Lower leg skin (tissue), 3 donors: ENCODE measurements at regions not wholly inside any gene's neighbourhood (a gene's known extent, or its start where the extent isn't known, plus 50 kb on each side); places are given as distances from the start of the nearest gene placed in this dataset.

ENCODE experiments used
- POLR2A ChIP-seq, 2 donors: fragments of 450-650 bp; IDR thresholded peaks; one replicate each; pipeline ENCODE4 v1.6.1; 2016 to 2017; ENCODE audit warnings: antibody characterized with exemption in 2 of 2, mild to moderate bottlenecking in 1 of 2, moderate library complexity in 1 of 2
- TF ChIP-seq, protein P1 (sequence below), 3 donors: fragments of 450-650 bp; IDR thresholded peaks; one replicate each; pipeline ENCODE4 v1.5.1; 2016; ENCODE audit warnings: antibody characterized with exemption in 3 of 3, mild to moderate bottlenecking in 3 of 3, moderate library complexity in 2 of 3

DNA sequence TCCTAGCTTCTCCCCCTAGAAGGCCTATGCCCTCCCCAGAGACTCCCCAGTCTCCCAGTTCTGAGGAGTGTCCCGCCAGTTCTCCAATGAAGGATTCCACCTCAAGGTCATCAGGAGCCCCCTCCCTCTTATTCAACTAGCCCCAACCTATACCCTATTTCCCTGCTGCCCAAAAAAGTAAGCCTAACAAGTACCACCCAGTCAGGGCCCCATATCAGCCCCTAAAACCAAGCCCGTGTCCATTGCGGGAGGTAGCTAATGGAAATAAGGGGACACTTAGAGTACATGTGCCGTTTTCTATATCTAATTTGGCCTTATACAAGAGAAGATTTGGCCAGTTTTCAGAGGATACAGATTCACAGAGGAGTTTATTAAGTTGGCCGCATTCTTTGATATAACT lies 416.2 kb downstream of the MATN1 start:
- TF ChIP-seq, protein P1, sequence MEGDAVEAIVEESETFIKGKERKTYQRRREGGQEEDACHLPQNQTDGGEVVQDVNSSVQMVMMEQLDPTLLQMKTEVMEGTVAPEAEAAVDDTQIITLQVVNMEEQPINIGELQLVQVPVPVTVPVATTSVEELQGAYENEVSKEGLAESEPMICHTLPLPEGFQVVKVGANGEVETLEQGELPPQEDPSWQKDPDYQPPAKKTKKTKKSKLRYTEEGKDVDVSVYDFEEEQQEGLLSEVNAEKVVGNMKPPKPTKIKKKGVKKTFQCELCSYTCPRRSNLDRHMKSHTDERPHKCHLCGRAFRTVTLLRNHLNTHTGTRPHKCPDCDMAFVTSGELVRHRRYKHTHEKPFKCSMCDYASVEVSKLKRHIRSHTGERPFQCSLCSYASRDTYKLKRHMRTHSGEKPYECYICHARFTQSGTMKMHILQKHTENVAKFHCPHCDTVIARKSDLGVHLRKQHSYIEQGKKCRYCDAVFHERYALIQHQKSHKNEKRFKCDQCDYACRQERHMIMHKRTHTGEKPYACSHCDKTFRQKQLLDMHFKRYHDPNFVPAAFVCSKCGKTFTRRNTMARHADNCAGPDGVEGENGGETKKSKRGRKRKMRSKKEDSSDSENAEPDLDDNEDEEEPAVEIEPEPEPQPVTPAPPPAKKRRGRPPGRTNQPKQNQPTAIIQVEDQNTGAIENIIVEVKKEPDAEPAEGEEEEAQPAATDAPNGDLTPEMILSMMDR (IDR thresholded peaks at IDR 0.05), result no peak
- TF ChIP-seq POLR2A (IDR thresholded peaks at IDR 0.05), result no peak
